Liver (tissue), 8 donors: ENCODE measurements at regions not wholly inside any gene's neighbourhood (a gene's known extent, or its start where the extent isn't known, plus 50 kb on each side); places are given as distances from the start of the nearest gene placed in this dataset.

Experiments
- DNase-seq: peaks from one replicate; pipeline ENCODE4 v3.0.0-alpha.2; 2017; ENCODE audit warnings: low spot score
- H3K27ac ChIP-seq, 2 donors: one replicate each; pipeline ENCODE4 v1.7.0; 2013; ENCODE audit warnings: inconsistent platforms in 2 of 2, low read length in 2 of 2, control low read depth in 1 of 2, low read depth in 1 of 2, mild to moderate bottlenecking in 1 of 2
- H3K27me3 ChIP-seq, 4 donors: one replicate each; pipeline versions ENCODE4 v1.6.1 to v1.7.0; 2013; ENCODE audit warnings: low read length in 3 of 4, inconsistent platforms in 1 of 4, mild to moderate bottlenecking in 1 of 4, moderate library complexity in 1 of 4; ENCODE audit not compliant: control insufficient read depth in 4 of 4, insufficient read depth in 4 of 4
- H3K36me3 ChIP-seq, 4 donors: one replicate each; pipeline versions ENCODE4 v1.6.1 to v1.7.0; 2013; ENCODE audit warnings: low read length in 3 of 4, mild to moderate bottlenecking in 3 of 4, low read depth in 1 of 4, moderate library complexity in 1 of 4; ENCODE audit not compliant: control insufficient read depth in 4 of 4, insufficient read depth in 3 of 4
- H3K4me1 ChIP-seq, 4 donors: one replicate each; pipeline versions ENCODE4 v1.6.1 to v1.7.0; 2013; ENCODE audit warnings: low read length in 3 of 4, mild to moderate bottlenecking in 3 of 4, moderate library complexity in 1 of 4; ENCODE audit not compliant: control insufficient read depth in 4 of 4, insufficient read depth in 4 of 4
- H3K4me3 ChIP-seq, 3 donors: one replicate each; pipeline versions ENCODE4 v1.6.1 to v1.7.0; 2013; ENCODE audit warnings: low read length in 3 of 3, control low read depth in 1 of 3, low read depth in 1 of 3, mild to moderate bottlenecking in 1 of 3
- H3K9ac ChIP-seq, 2 donors: one replicate each; pipeline ENCODE4 v1.7.0; 2013; ENCODE audit warnings: low read length in 2 of 2, mild to moderate bottlenecking in 2 of 2, moderate library complexity in 2 of 2, control low read depth in 1 of 2, low read depth in 1 of 2
- H3K9me3 ChIP-seq, 4 donors: one replicate each; pipeline versions ENCODE4 v1.6.1 to v1.7.0; 2013; ENCODE audit warnings: low read length in 3 of 4; ENCODE audit not compliant: control insufficient read depth in 4 of 4
- EGR1 ChIP-seq, 2 donors: IDR thresholded peaks; 2 replicates each; pipeline ENCODE4 v1.6.1; 2016 to 2018; ENCODE audit warnings: antibody characterized with exemption in 2 of 2, low read depth in 2 of 2
- FOXA1 ChIP-seq: IDR thresholded peaks from 2 replicates; pipeline ENCODE4 v1.6.1; 2016; ENCODE audit warnings: antibody characterized with exemption
- HNF4A ChIP-seq, 2 donors: conservative IDR thresholded peaks; 2 replicates each; pipeline ENCODE4 v1.6.1; 2016; ENCODE audit warnings: antibody characterized with exemption in 2 of 2, mild to moderate bottlenecking in 2 of 2
- HNF4G ChIP-seq: IDR thresholded peaks from 2 replicates; pipeline ENCODE4 v1.6.1; 2016; ENCODE audit warnings: antibody characterized with exemption
- JUND ChIP-seq, 2 donors: IDR thresholded peaks; 2 replicates each; pipeline ENCODE4 v1.6.1; 2016; ENCODE audit warnings: antibody characterized with exemption in 2 of 2
- RAD21 ChIP-seq, 2 donors: IDR thresholded peaks; 2 replicates each; pipeline ENCODE4 v1.6.1; 2016; ENCODE audit warnings: antibody characterized with exemption in 2 of 2, mild to moderate bottlenecking in 2 of 2
- REST ChIP-seq: IDR thresholded peaks from 2 replicates; pipeline ENCODE4 v1.6.1; 2016; ENCODE audit warnings: antibody characterized with exemption, mild to moderate bottlenecking
- RXRA ChIP-seq, 2 donors: IDR thresholded peaks; 2 replicates each; pipeline ENCODE4 v1.6.1; 2017 to 2018; ENCODE audit warnings: antibody characterized with exemption in 2 of 2, mild to moderate bottlenecking in 1 of 2
- SP1 ChIP-seq: IDR thresholded peaks from 2 replicates; pipeline ENCODE4 v1.6.1; 2018; ENCODE audit warnings: antibody characterized with exemption, mild to moderate bottlenecking
- TAF1 ChIP-seq: conservative IDR thresholded peaks from 2 replicates; pipeline ENCODE4 v1.6.1; 2016; ENCODE audit warnings: antibody characterized with exemption, mild to moderate bottlenecking
- YY1 ChIP-seq: IDR thresholded peaks from 2 replicates; pipeline ENCODE4 v1.6.1; 2016; ENCODE audit warnings: antibody characterized with exemption, mild to moderate bottlenecking
- WGBS: extraction: QIAGEN DNeasy Blood & Tissue Kit; methylation state at CpG from one replicate; pipeline ENCODE4 v1.1.7; 2013; 5-methylcytosine and 5-hydroxymethylcytosine counted together
- TF ChIP-seq, protein P1 (sequence below): IDR thresholded peaks from 2 replicates; pipeline ENCODE4 v1.6.1; 2016; ENCODE audit warnings: antibody characterized with exemption
- TF ChIP-seq, protein P2 (sequence below): IDR thresholded peaks from 2 replicates; pipeline ENCODE4 v1.6.1; 2016; ENCODE audit warnings: antibody characterized with exemption
- TF ChIP-seq, protein P3 (sequence below): fragments of 150-350 bp; IDR thresholded peaks from 2 replicates; pipeline ENCODE4 v1.5.1; 2017; ENCODE audit warnings: improper control_type of control experiment, low read depth, low read length; ENCODE audit not compliant: missing input control
- donor health status: healthy.
- donor health status: healthy.
- donor health status: healthy.
- donor health status: healthy.
- donor health status: healthy.

GRCh38 chr12:69095765-69096477, 143.4 kb upstream of the CPSF6 start (continued):
- TF ChIP-seq, protein P1, sequence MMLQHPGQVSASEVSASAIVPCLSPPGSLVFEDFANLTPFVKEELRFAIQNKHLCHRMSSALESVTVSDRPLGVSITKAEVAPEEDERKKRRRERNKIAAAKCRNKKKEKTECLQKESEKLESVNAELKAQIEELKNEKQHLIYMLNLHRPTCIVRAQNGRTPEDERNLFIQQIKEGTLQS, result no peak
- no peak for TF ChIP-seq EGR1 (IDR thresholded peaks at IDR 0.05; ENCODE audit: low read depth in 2 of 2)
- TF ChIP-seq YY1, result no peak
- TF ChIP-seq RAD21 (IDR thresholded peaks at IDR 0.05), result no peak
- no peak for TF ChIP-seq HNF4A (conservative IDR thresholded peaks at IDR 0.05)
- TF ChIP-seq TAF1, result no peak
- TF ChIP-seq, protein P2, sequence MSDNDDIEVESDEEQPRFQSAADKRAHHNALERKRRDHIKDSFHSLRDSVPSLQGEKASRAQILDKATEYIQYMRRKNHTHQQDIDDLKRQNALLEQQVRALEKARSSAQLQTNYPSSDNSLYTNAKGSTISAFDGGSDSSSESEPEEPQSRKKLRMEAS, result no peak

- Histone ChIP-seq H3K4me1 (peaks cover 0 to 22% (median 14%) of the 10 kb centered on the region in 4 donors), H3K27ac (no peak overlapping the region), H3K9me3 (no peaks in the 10 kb centered on the region), H3K4me3 (no peak overlapping the region), H3K9ac (no peak overlapping the region), H3K36me3 (no peaks in the 10 kb centered on the region), H3K27me3 (no peaks in the 10 kb centered on the region)
- 81% methylated on average over 1 of the region's 1 CpG for WGBS
- TF ChIP-seq RXRA (IDR thresholded peaks at IDR 0.05), result no peak
- TF ChIP-seq REST, result no peak
- no peak for TF ChIP-seq JUND (IDR thresholded peaks at IDR 0.05)
- no peak for TF ChIP-seq HNF4G
- no peak for DNase-seq
Observed at GRCh38 chr12:69096669-69097335, 142.6 kb upstream of the CPSF6 start.

DNA sequence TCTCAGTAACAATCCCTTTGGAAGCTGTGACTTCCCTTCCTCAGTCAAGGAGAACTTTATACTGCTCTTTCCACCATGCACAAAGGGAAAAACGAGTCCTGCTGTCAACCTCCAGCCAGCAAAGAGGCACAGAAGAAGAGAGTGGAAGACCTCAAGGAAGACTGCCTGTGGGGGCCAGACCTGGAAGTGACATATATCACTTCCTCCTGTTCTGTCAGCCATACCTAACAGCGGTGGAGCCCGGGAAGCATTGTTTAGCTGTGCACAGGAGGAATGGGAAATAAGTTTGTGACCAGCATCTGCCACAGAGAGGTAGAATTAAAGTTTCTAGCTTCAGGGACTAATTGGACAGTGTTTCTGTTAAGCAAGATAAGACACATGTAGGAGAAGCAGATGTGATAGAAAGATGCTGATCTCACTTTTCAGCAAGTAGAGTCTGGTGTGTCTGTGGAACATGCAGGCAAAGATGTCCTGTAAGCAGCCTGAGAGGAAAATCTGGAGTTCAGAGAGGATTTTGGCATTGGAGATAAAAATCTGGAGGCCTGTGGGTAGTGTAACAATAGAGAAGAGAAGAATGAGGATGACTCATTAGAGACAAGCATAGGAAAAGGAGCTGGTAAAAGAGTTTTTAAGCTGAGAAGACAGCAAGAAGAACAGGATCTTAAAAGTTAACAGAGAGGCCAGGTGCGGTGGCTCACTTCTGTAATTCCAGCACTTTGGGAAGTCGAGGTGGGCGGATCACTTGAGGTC, 141.6 kb upstream of the CPSF6 start:
- Histone ChIP-seq H3K9me3 (no peaks in the 10 kb centered on the region), H3K27ac (no peak overlapping the region)

More for the DNA sequence above, 141.6 kb upstream of the CPSF6 start:
- DNase-seq, result no peak
- H3K4me1 ChIP-seq, result peaks cover 2 to 23% (median 18%) of the 10 kb centered on the region in 4 donors
- H3K27me3 ChIP-seq, result no peaks in the 10 kb centered on the region
- H3K9ac ChIP-seq, result no peak overlapping the region
- H3K36me3 ChIP-seq, result no peaks in the 10 kb centered on the region
- TF ChIP-seq TAF1, result no peak
- TF ChIP-seq, protein P3, sequence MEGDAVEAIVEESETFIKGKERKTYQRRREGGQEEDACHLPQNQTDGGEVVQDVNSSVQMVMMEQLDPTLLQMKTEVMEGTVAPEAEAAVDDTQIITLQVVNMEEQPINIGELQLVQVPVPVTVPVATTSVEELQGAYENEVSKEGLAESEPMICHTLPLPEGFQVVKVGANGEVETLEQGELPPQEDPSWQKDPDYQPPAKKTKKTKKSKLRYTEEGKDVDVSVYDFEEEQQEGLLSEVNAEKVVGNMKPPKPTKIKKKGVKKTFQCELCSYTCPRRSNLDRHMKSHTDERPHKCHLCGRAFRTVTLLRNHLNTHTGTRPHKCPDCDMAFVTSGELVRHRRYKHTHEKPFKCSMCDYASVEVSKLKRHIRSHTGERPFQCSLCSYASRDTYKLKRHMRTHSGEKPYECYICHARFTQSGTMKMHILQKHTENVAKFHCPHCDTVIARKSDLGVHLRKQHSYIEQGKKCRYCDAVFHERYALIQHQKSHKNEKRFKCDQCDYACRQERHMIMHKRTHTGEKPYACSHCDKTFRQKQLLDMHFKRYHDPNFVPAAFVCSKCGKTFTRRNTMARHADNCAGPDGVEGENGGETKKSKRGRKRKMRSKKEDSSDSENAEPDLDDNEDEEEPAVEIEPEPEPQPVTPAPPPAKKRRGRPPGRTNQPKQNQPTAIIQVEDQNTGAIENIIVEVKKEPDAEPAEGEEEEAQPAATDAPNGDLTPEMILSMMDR, result no peak
- no peak for TF ChIP-seq SP1
- TF ChIP-seq FOXA1, result no peak
- TF ChIP-seq, protein P1, result no peak
- no peak for TF ChIP-seq RXRA (IDR thresholded peaks at IDR 0.05)
- no peak for TF ChIP-seq REST
- TF ChIP-seq EGR1 (IDR thresholded peaks at IDR 0.05; ENCODE audit: low read depth in 2 of 2), result no peak
- 90% methylated on average over 6 of the region's 6 CpGs for WGBS
- no peak overlapping the region for H3K4me3 ChIP-seq
